ENCODE measurements at regions not wholly inside any gene's neighbourhood (a gene's known extent, or its start where the extent isn't known, plus 50 kb on each side); places are given as distances from the start of the nearest gene placed in this dataset.

DNA sequence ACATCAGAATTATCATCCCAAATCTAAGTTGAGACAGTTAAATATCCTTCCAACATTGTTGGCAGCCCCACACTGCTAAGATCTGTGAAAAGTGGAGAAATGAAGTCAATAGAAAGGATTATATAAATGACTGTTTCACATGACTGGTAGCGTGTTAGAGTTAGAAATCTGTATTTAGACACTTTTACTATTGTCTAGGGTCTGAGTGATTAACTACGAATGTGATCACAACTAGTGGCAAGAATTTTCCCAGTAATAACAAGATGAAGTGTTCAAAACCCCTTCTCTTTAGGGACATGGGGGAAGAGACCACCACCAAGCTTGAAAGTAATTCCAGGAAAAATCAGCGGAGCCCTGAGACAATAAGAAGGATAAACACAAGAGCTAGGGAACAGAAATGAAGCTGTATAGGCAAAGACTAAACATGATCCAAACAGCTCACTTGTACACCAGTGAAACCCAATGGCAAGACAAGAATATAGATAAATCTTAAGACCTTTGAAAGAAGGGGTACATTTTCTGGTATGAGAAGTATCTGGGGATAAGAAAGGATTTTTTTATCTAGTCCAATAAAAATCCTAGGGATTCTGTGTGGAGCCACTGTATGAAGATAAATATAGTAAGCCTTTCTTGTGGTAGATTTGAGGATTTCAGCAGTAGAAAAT is 646.6 kb upstream of the USP24 start:
- Histone ChIP-seq H3K9me2 (ENCODE audit: low read depth, low read length) (no peaks in the 10 kb centered on the region), H4K20me1 (ENCODE audit: insufficient read depth, low read length) (no peaks in the 10 kb centered on the region), H3F3A (ENCODE audit: insufficient read depth, low read length) (no peaks in the 10 kb centered on the region), H3K27me3 (ENCODE audit: insufficient read depth, low read length) (no peaks in the 10 kb centered on the region), H3K9me3 (ENCODE audit: low read length) (no peaks in the 10 kb centered on the region), H3K9ac (ENCODE audit: low read length) (no peak overlapping the region), H3K27ac (ENCODE audit: low read depth, low read length, poor library complexity, severe bottlenecking) (no peak overlapping the region), H3K4me2 (ENCODE audit: low read length) (no peak overlapping the region), H3K4me3 (ENCODE audit: low read depth, low read length, poor library complexity, severe bottlenecking) (no peak overlapping the region), H3K4me1 (ENCODE audit: insufficient read depth, low read length, severe bottlenecking) (no peaks in the 10 kb centered on the region), H3K79me2 (ENCODE audit: insufficient read depth, low read length) (no peaks in the 10 kb centered on the region), H2AFZ (ENCODE audit: low read length) (no peak overlapping the region), H3K36me3 (ENCODE audit: insufficient read depth, low read length) (no peaks in the 10 kb centered on the region)
- TF ChIP-seq EZH2 (IDR thresholded peaks at IDR 0.05; ENCODE audit: borderline replicate concordance, low read length), result no peak
- TF ChIP-seq, protein P1, sequence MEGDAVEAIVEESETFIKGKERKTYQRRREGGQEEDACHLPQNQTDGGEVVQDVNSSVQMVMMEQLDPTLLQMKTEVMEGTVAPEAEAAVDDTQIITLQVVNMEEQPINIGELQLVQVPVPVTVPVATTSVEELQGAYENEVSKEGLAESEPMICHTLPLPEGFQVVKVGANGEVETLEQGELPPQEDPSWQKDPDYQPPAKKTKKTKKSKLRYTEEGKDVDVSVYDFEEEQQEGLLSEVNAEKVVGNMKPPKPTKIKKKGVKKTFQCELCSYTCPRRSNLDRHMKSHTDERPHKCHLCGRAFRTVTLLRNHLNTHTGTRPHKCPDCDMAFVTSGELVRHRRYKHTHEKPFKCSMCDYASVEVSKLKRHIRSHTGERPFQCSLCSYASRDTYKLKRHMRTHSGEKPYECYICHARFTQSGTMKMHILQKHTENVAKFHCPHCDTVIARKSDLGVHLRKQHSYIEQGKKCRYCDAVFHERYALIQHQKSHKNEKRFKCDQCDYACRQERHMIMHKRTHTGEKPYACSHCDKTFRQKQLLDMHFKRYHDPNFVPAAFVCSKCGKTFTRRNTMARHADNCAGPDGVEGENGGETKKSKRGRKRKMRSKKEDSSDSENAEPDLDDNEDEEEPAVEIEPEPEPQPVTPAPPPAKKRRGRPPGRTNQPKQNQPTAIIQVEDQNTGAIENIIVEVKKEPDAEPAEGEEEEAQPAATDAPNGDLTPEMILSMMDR (IDR thresholded peaks at IDR 0.05; ENCODE audit: low read length), result no peak

DNA sequence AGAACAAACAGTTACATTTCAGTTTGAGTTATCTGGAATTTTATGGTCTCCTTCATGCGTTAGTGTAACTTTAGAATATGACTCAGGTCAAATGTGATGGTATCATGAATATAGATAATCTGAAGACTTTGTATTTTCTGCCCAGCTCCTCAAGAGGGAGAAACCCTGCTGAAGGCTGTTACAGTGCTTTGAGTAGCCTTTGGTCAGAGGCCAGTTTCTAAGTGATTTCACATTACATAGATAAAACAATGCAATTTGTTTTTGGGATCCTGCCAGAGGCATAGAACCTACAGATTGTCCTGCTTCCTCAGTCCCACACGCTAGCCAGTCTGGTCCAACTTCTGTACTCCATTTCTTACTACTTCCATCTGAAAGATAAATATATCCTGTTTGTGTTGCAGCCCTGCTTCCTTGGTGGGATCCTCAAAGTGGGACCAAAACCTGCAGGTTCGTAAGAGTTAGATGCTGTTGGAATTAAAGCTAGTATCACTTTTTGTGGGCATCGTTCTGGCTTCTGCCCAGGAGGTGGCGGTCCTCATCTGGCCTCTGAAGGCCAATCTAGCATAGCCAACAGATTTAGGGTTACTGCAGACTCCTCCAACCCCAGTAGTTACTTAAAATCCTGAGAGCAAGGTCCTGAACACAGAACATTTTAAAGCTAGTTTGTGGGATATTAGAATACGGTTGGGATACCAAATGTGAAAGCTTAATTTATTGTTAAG is 645.8 kb upstream of the USP24 start:
- Histone ChIP-seq H3K9me2 (ENCODE audit: low read depth, low read length) (no peaks in the 10 kb centered on the region), H3K27ac (ENCODE audit: low read depth, low read length, poor library complexity, severe bottlenecking) (no peak overlapping the region), H3K27me3 (ENCODE audit: insufficient read depth, low read length) (no peaks in the 10 kb centered on the region), H3K9me3 (ENCODE audit: low read length) (no peaks in the 10 kb centered on the region), H4K20me1 (ENCODE audit: insufficient read depth, low read length) (no peaks in the 10 kb centered on the region), H3F3A (ENCODE audit: insufficient read depth, low read length) (no peaks in the 10 kb centered on the region), H3K4me3 (ENCODE audit: low read depth, low read length, poor library complexity, severe bottlenecking) (no peak overlapping the region), H3K4me1 (ENCODE audit: insufficient read depth, low read length, severe bottlenecking) (no peaks in the 10 kb centered on the region), H3K79me2 (ENCODE audit: insufficient read depth, low read length) (no peaks in the 10 kb centered on the region), H2AFZ (ENCODE audit: low read length) (no peak overlapping the region), H3K4me2 (ENCODE audit: low read length) (no peak overlapping the region), H3K36me3 (ENCODE audit: insufficient read depth, low read length) (no peaks in the 10 kb centered on the region), H3K9ac (ENCODE audit: low read length) (no peak overlapping the region)
- TF ChIP-seq, protein P1 (IDR thresholded peaks at IDR 0.05; ENCODE audit: low read length), result peak; percentile 7; the same call in 1 of the 2 replicates
- no peak for TF ChIP-seq EZH2 (IDR thresholded peaks at IDR 0.05; ENCODE audit: borderline replicate concordance, low read length)

DNA sequence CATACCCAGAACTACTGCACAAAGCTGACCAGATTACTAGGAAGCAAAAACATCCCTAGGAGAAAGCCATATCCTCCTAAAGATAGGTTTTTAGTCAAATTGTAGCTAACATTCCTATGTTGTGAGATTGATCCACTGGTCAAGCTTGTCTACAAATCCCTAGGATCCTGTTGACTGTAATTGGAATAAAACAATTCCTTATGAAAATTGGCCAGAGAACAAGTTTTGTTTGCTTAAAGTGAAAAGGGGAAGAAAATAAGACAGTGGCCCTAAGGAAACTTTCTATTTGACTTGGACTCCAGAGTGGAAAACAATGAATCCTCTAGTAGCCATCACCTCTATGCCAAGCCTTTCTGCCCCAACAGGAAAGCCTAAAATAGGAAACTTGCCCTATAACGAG is 645.2 kb upstream of the USP24 start:
- Histone ChIP-seq H3K27ac (ENCODE audit: low read depth, low read length, poor library complexity, severe bottlenecking) (no peak overlapping the region), H3K79me2 (ENCODE audit: insufficient read depth, low read length) (no peaks in the 10 kb centered on the region), H4K20me1 (ENCODE audit: insufficient read depth, low read length) (no peaks in the 10 kb centered on the region), H3K4me3 (ENCODE audit: low read depth, low read length, poor library complexity, severe bottlenecking) (no peak overlapping the region), H2AFZ (ENCODE audit: low read length) (no peak overlapping the region), H3K9me2 (ENCODE audit: low read depth, low read length) (no peaks in the 10 kb centered on the region), H3K27me3 (ENCODE audit: insufficient read depth, low read length) (no peaks in the 10 kb centered on the region), H3K36me3 (ENCODE audit: insufficient read depth, low read length) (no peaks in the 10 kb centered on the region), H3F3A (ENCODE audit: insufficient read depth, low read length) (no peaks in the 10 kb centered on the region), H3K4me2 (ENCODE audit: low read length) (no peak overlapping the region), H3K4me1 (ENCODE audit: insufficient read depth, low read length, severe bottlenecking) (no peaks in the 10 kb centered on the region), H3K9me3 (ENCODE audit: low read length) (no peaks in the 10 kb centered on the region), H3K9ac (ENCODE audit: low read length) (no peak overlapping the region)
- TF ChIP-seq, protein P1 (IDR thresholded peaks at IDR 0.05; ENCODE audit: low read length), result no peak
- TF ChIP-seq EZH2 (IDR thresholded peaks at IDR 0.05; ENCODE audit: borderline replicate concordance, low read length), result no peak
